Mesendoderm (in vitro differentiated cells): ENCODE measurements at regions not wholly inside any gene's neighbourhood (a gene's known extent, or its start where the extent isn't known, plus 50 kb on each side); places are given as distances from the start of the nearest gene placed in this dataset.
"Not testable (repeated sequence)": the region's sequence is repeated elsewhere in the genome, so short reads cannot be mapped to it uniquely, and the experiment has no call there.

ENCODE experiments used
- DNase-seq: peaks from one replicate; pipeline ENCODE4 v3.0.0; 2013
- H2AK5ac ChIP-seq: 2 replicates; pipeline ENCODE4 v1.6.1; 2013; ENCODE audit warnings: low read length, inconsistent platforms
- H2BK120ac ChIP-seq: 2 replicates; pipeline ENCODE4 v1.6.1; 2013; ENCODE audit warnings: low read depth, mild to moderate bottlenecking, low read length, moderate library complexity, mixed read lengths
- H2BK15ac ChIP-seq: replicated peaks from 2 replicates; pipeline ENCODE4 v1.6.1; 2013; ENCODE audit warnings: low read depth, mild to moderate bottlenecking, moderate library complexity
- H2BK5ac ChIP-seq: 2 replicates; pipeline ENCODE4 v1.6.1; 2013; ENCODE audit warnings: low read length, inconsistent platforms
- H3K18ac ChIP-seq: 2 replicates; pipeline ENCODE4 v1.6.1; 2013; ENCODE audit warnings: mild to moderate bottlenecking, low read length, mixed read lengths
- H3K23ac ChIP-seq: one replicate; pipeline ENCODE4 v1.6.1; 2013; ENCODE audit warnings: low read length
- H3K27ac ChIP-seq: 2 replicates; pipeline ENCODE4 v1.5.1; 2013; ENCODE audit warnings: low read depth, mild to moderate bottlenecking, inconsistent platforms, low read length, moderate library complexity
- H3K27me3 ChIP-seq: 2 replicates; pipeline ENCODE4 v1.6.1; 2013; ENCODE audit warnings: low read length, control low read depth, mild to moderate bottlenecking, inconsistent platforms; ENCODE audit not compliant: insufficient read depth, poor library complexity
- H3K36me3 ChIP-seq: 2 replicates; pipeline ENCODE4 v1.6.1; 2013; ENCODE audit warnings: low read length, inconsistent platforms; ENCODE audit not compliant: control insufficient read depth, insufficient read depth
- H3K4ac ChIP-seq: one replicate; pipeline ENCODE4 v1.6.1; 2013; ENCODE audit warnings: low read depth, mild to moderate bottlenecking, low read length, moderate library complexity
- H3K4me1 ChIP-seq: 2 replicates; pipeline ENCODE4 v1.6.1; 2013; ENCODE audit warnings: low read depth, low read length, inconsistent platforms; ENCODE audit not compliant: control insufficient read depth
- H3K4me2 ChIP-seq: 2 replicates; pipeline ENCODE4 v1.6.1; 2013; ENCODE audit warnings: low read length
- H3K4me3 ChIP-seq: 2 replicates; pipeline ENCODE4 v1.5.1; 2013; ENCODE audit warnings: mild to moderate bottlenecking, low read length
- H3K56ac ChIP-seq: one replicate; pipeline ENCODE4 v1.6.1; 2013; ENCODE audit warnings: low read length
- H3K79me1 ChIP-seq: 2 replicates; pipeline ENCODE4 v1.6.1; 2013; ENCODE audit warnings: low read length, inconsistent platforms
- H3K79me2 ChIP-seq: 2 replicates; pipeline ENCODE4 v1.6.1; 2013; ENCODE audit warnings: mild to moderate bottlenecking, low read length; ENCODE audit not compliant: control insufficient read depth, insufficient read depth
- H3K9ac ChIP-seq: 2 replicates; pipeline ENCODE4 v1.6.1; 2013; ENCODE audit warnings: low read length, inconsistent platforms
- H4K5ac ChIP-seq: one replicate; pipeline ENCODE4 v1.6.1; 2013; ENCODE audit warnings: low read length
- H4K8ac ChIP-seq: one replicate; pipeline ENCODE4 v1.6.1; 2013; ENCODE audit warnings: low read depth, mild to moderate bottlenecking, control low read depth, low read length, moderate library complexity
- WGBS: extraction: QIAGEN DNeasy Blood & Tissue Kit; methylation state at CpG from one replicate; pipeline ENCODE4 v1.1.7; 2013; ENCODE audit warnings: low lambda C conversion rate, missing lambda C conversion rate; ENCODE audit not compliant: insufficient coverage; ENCODE audit errors: extremely low coverage; 5-methylcytosine and 5-hydroxymethylcytosine counted together

DNA sequence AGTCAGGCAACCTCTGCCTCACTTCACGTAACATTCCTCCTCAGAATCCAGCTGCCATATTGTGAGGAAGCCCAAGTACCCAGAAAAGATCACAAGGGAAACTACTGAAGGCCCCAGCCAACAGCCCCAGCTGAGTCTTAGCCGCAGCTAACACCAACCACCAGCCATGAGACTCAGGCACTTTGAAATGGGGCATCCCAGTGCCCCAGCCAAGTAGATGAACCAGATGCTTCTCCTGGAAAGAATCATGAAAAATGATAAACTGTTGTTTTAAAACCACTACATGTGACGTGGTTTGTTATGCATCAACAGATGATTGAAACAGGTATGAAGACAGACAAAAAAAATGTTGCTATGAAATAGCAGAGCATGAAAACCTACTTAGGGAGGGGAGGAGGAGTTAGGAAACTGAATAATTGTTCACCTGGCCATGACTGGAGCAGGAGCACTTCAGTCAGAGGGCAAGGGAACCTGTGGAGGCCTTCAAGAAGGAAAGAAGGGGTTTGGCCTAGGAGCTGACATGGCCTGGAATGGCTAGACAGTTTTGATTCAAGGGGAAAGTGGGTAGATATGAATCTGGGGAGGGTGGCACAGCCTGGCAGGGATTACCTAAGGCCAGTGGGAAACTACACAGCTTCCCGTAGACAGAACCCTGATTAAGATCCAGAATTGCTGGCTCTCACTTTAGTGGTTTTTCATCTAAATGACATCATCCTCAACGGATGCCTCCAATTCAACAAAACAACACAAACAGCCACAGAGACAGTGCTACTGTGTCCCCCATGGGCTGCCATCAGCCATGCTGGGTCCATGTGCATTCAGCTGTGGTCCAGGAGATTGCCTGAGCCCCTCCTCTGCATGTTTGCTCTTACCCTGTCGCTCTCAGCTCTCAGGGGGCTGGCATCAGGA is 211.6 kb downstream of the SYK start:
- Histone ChIP-seq H2BK5ac (no peak overlapping the region), H3K79me2 (no peaks in the 10 kb centered on the region), H3K4me2 (no peak overlapping the region)

DNA sequence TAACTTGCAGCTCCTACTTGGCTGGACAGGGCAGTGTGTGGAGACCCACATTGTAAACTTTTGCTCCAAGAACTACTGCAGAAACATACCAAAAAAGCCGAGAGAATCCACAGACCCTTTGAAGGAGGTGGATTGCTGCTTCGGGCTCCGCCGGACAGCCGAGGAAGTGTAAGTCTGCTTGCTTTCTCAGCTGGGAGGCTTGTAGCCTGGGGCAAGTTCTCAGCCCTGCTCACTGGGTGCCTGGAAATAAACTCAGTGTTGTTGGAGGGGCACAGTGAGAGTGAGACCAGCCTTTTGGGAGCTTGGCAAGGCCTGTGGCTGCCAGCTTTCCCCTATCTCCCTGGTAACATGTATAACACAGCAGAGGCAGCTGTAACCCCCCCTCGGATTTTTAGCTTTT is 215.6 kb downstream of the SYK start:
- Histone ChIP-seq H3K27ac (no peak overlapping the region), H3K36me3 (no peaks in the 10 kb centered on the region), H3K4ac (no peak overlapping the region), H3K79me1 (no peaks in the 10 kb centered on the region), H3K4me2 (no peak overlapping the region), H4K5ac (no peak overlapping the region), H2BK120ac (no peak overlapping the region), H3K4me1 (no peaks in the 10 kb centered on the region), H2BK5ac (no peak overlapping the region), H3K79me2 (no peaks in the 10 kb centered on the region), H2BK15ac (no peak overlapping the region), H3K27me3 (no peaks in the 10 kb centered on the region), H3K4me3 (no peak overlapping the region), H3K9ac (no peak overlapping the region), H3K56ac (no peak overlapping the region), H2AK5ac (no peak overlapping the region), H3K23ac (no peak overlapping the region), H4K8ac (no peak overlapping the region), H3K18ac (no peak overlapping the region)
- WGBS: no CpG with 5 or more reads among the region's 6 CpGs
- DNase-seq: no peak

More for the DNA sequence above, 211.6 kb downstream of the SYK start:
- Histone ChIP-seq H2BK15ac (no peak overlapping the region), H3K56ac (no peak overlapping the region), H4K5ac (no peak overlapping the region), H3K18ac (no peak overlapping the region), H4K8ac (no peak overlapping the region), H3K23ac (no peak overlapping the region), H3K36me3 (no peaks in the 10 kb centered on the region), H3K4me3 (no peak overlapping the region), H3K27ac (no peak overlapping the region), H3K79me1 (no peaks in the 10 kb centered on the region), H2AK5ac (no peak overlapping the region), H3K4ac (no peak overlapping the region), H2BK120ac (no peak overlapping the region), H3K27me3 (no peaks in the 10 kb centered on the region), H3K9ac (no peak overlapping the region), H3K4me1 (no peaks in the 10 kb centered on the region)
- no CpG with 5 or more reads among the region's 6 CpGs for whole genome bisulfite sequencing
- no peak for DNase-seq

DNA sequence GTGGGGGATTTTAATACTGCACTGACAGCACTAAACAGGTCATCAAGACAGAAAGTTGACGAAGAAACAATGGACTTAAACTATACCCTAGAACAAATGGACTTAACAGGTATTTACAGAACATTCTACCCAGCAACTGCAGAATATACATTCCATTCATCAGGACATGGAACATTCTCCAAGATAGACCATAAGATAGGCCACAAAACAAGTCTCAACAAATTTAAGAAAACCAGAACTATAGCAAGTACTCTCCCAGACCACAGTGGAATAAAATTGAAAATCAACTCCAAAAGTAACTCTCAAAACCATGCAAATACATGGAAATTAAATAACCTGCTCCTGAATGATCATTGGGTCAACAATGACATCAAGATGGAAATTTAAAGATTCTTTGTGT is 218.3 kb downstream of the SYK start:
- not testable (repeated sequence) for H3K9ac ChIP-seq
- no CpG with 5 or more reads among the region's 1 CpG for WGBS

DNA sequence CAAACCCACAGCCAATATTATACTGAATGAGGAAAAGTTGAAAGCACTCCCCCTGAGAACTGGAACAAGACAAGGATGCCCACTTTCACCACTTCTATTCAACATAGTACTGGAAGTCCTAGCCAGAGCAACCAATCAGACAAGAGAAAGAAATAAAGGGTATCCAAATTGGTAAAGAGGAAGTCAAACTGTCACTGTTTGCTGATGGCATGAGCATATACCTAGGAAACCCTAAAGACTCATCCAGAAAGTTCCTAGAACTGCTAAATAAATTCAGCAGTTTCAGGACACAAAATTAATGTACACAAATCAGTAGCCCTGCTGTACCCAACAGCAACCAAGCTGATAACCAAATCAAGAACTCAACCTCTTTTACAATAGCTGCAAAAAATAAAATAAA is 220.0 kb downstream of the SYK start:
- H3K79me1 ChIP-seq, H3K27me3 ChIP-seq, H2AK5ac ChIP-seq, H3K79me2 ChIP-seq, H3K4me3 ChIP-seq, DNase-seq, H4K5ac ChIP-seq, H2BK5ac ChIP-seq, H2BK15ac ChIP-seq, H3K18ac ChIP-seq, H3K4ac ChIP-seq, H3K56ac ChIP-seq, H2BK120ac ChIP-seq, H3K9ac ChIP-seq, H3K36me3 ChIP-seq, H4K8ac ChIP-seq, H3K23ac ChIP-seq, H3K4me1 ChIP-seq, H3K4me2 ChIP-seq, H3K27ac ChIP-seq: not testable (repeated sequence)

More for the DNA sequence above, 218.3 kb downstream of the SYK start:
- not testable (repeated sequence) for H2BK120ac ChIP-seq, H2BK5ac ChIP-seq, H3K4me3 ChIP-seq, H3K23ac ChIP-seq, H4K8ac ChIP-seq, H3K36me3 ChIP-seq, H2BK15ac ChIP-seq, H3K4me2 ChIP-seq, H3K4ac ChIP-seq, H3K27me3 ChIP-seq, H3K79me2 ChIP-seq, DNase-seq, H3K18ac ChIP-seq, H4K5ac ChIP-seq, H3K4me1 ChIP-seq, H3K79me1 ChIP-seq, H2AK5ac ChIP-seq, H3K56ac ChIP-seq, H3K27ac ChIP-seq

GRCh38 chr9:91023741-91024140 is 222.1 kb downstream of the SYK start:
- Histone ChIP-seq H4K8ac (no peak overlapping the region), H2BK120ac (no peak overlapping the region), H2AK5ac (no peak overlapping the region), H3K79me1 (no peaks in the 10 kb centered on the region), H3K23ac (no peak overlapping the region), H3K79me2 (no peaks in the 10 kb centered on the region), H4K5ac (no peak overlapping the region), H3K56ac (no peak overlapping the region), H2BK5ac (no peak overlapping the region), H3K18ac (no peak overlapping the region), H3K36me3 (no peaks in the 10 kb centered on the region), H3K4me3 (no peak overlapping the region), H3K9ac (no peak overlapping the region), H3K4me1 (no peaks in the 10 kb centered on the region), H3K27me3 (no peaks in the 10 kb centered on the region), H3K4ac (no peak overlapping the region), H3K4me2 (no peak overlapping the region), H2BK15ac (no peak overlapping the region), H3K27ac (no peak overlapping the region)
- WGBS: no CpG with 5 or more reads among the region's 5 CpGs
- DNase-seq: no peak

DNA sequence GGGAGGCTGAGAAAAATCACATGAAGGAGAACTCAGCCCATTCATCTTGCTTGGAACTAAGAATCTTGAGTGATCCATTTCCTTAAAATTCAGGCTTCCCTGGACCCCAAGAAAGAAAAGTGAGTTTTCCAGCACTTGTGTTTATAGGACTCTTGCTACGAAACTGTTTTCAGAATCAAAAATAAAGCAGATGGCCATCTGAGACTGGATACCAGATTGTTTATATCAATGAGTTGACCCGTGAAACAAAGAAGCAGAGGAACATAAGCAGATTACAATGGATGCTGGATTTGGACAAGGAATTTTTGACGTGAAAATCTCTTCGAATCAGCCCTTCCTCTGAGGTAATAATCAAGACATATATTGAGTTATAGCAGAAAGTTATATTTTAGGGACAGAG is 223.2 kb downstream of the SYK start:
- H2BK5ac ChIP-seq: no peak overlapping the region
- no peak overlapping the region for H3K56ac ChIP-seq
- H3K4me3 ChIP-seq: no peak overlapping the region
- no peaks in the 10 kb centered on the region for H3K27me3 ChIP-seq
- H4K8ac ChIP-seq: no peak overlapping the region
- H3K4me2 ChIP-seq: no peak overlapping the region
- no peaks in the 10 kb centered on the region for H3K79me2 ChIP-seq
- no peaks in the 10 kb centered on the region for H3K4me1 ChIP-seq
- H3K9ac ChIP-seq: no peak overlapping the region
- WGBS: no CpG with 5 or more reads among the region's 4 CpGs
- H2BK15ac ChIP-seq: no peak overlapping the region
- H3K18ac ChIP-seq: no peak overlapping the region
- no peak for DNase-seq
- no peak overlapping the region for H2AK5ac ChIP-seq
- no peaks in the 10 kb centered on the region for H3K79me1 ChIP-seq
- no peak overlapping the region for H2BK120ac ChIP-seq
- no peak overlapping the region for H4K5ac ChIP-seq
- no peak overlapping the region for H3K23ac ChIP-seq
- H3K36me3 ChIP-seq: no peaks in the 10 kb centered on the region
- no peak overlapping the region for H3K4ac ChIP-seq
- H3K27ac ChIP-seq: no peak overlapping the region
